Muscle layer of duodenum (tissue), 2 donors: ENCODE measurements at regions not wholly inside any gene's neighbourhood (a gene's known extent, or its start where the extent isn't known, plus 50 kb on each side); places are given as distances from the start of the nearest gene placed in this dataset.

Source experiments
- H3K27ac ChIP-seq: one replicate; pipeline ENCODE4 v1.7.0; 2013; ENCODE audit warnings: mild to moderate bottlenecking, low read length
- H3K27me3 ChIP-seq: one replicate; pipeline ENCODE4 v1.7.0; 2013; ENCODE audit warnings: low read depth, mild to moderate bottlenecking, control low read depth, low read length
- H3K36me3 ChIP-seq, 2 donors: one replicate each; pipeline ENCODE4 v1.7.0; 2013; ENCODE audit warnings: low read length in 2 of 2, control low read depth in 1 of 2, mild to moderate bottlenecking in 1 of 2; ENCODE audit not compliant: insufficient read depth in 2 of 2, control insufficient read depth in 1 of 2
- H3K4me1 ChIP-seq, 2 donors: one replicate each; pipeline ENCODE4 v1.7.0; 2013; ENCODE audit warnings: low read length in 2 of 2, mild to moderate bottlenecking in 2 of 2, control low read depth in 1 of 2, moderate library complexity in 1 of 2; ENCODE audit not compliant: insufficient read depth in 2 of 2, control insufficient read depth in 1 of 2
- H3K4me3 ChIP-seq, 2 donors: one replicate each; pipeline ENCODE4 v1.7.0; 2013; ENCODE audit warnings: low read length in 2 of 2, low read depth in 1 of 2, mild to moderate bottlenecking in 1 of 2
- H3K9me3 ChIP-seq, 2 donors: one replicate each; pipeline ENCODE4 v1.7.0; 2013; ENCODE audit warnings: low read length in 2 of 2, control low read depth in 1 of 2, mild to moderate bottlenecking in 1 of 2; ENCODE audit not compliant: control insufficient read depth in 1 of 2
- donor health status: healthy.

- H3K36me3 ChIP-seq, result no peaks in the 10 kb centered on the region
- H3K9me3 ChIP-seq, result no peaks in the 10 kb centered on the region
- H3K27ac ChIP-seq, result no peak overlapping the region
- no peaks in the 10 kb centered on the region for H3K4me1 ChIP-seq
- no peak overlapping the region for H3K4me3 ChIP-seq
- H3K27me3 ChIP-seq, result no peaks in the 10 kb centered on the region
Measured at GRCh38 chr9:115169003-115169402, 51.0 kb upstream of the TNC start.

- H3K9me3 ChIP-seq, result no peaks in the 10 kb centered on the region
- H3K4me1 ChIP-seq, result no peaks in the 10 kb centered on the region
- no peaks in the 10 kb centered on the region for H3K36me3 ChIP-seq
- no peak overlapping the region for H3K27ac ChIP-seq
- no peak overlapping the region for H3K4me3 ChIP-seq
- no peaks in the 10 kb centered on the region for H3K27me3 ChIP-seq
Measured at GRCh38 chr9:115170358-115171073, 52.6 kb upstream of the TNC start.

GRCh38 chr9:115171921-115172388, 54.0 kb upstream of the TNC start:
- Histone ChIP-seq H3K4me3 (no peak overlapping the region), H3K9me3 (no peaks in the 10 kb centered on the region), H3K27ac (no peak overlapping the region), H3K4me1 (no peaks in the 10 kb centered on the region), H3K36me3 (no peaks in the 10 kb centered on the region), H3K27me3 (no peaks in the 10 kb centered on the region)

GRCh38 chr9:115182264-115182663, 64.3 kb upstream of the TNC start:
- Histone ChIP-seq H3K27me3 (no peaks in the 10 kb centered on the region), H3K27ac (no peak overlapping the region), H3K4me3 (no peak overlapping the region), H3K9me3 (no peaks in the 10 kb centered on the region), H3K4me1 (no peaks in the 10 kb centered on the region), H3K36me3 (no peaks in the 10 kb centered on the region)

DNA sequence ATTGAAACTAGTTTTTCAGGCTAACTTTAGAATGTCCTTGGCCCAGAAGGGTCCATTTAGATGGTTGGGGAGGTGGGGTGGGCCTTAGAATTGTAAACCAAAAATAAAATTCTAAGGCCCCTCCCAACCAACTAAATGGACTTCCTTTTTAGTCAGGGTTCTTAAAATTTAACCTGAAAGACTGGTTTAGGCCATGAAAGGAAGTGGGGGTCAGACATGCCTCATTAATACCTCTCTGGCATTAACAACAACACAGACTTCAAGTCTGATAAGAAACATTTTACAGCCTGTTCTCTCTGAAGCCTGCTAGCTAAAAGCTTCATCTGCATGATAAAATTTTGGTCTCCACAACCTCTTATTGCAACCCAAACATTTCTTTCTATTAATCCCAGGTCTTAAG, 65.5 kb upstream of the TNC start:
- Histone ChIP-seq H3K27me3 (no peaks in the 10 kb centered on the region), H3K9me3 (no peaks in the 10 kb centered on the region), H3K27ac (no peak overlapping the region), H3K4me1 (no peaks in the 10 kb centered on the region), H3K4me3 (no peak overlapping the region), H3K36me3 (no peaks in the 10 kb centered on the region)

- H3K4me3 ChIP-seq, result no peak overlapping the region
- no peaks in the 10 kb centered on the region for H3K36me3 ChIP-seq
- H3K4me1 ChIP-seq, result peaks cover 0 to 7% of the 10 kb centered on the region in 2 donors
- no peaks in the 10 kb centered on the region for H3K9me3 ChIP-seq
- no peak overlapping the region for H3K27ac ChIP-seq
- H3K27me3 ChIP-seq, result no peaks in the 10 kb centered on the region
Measured at GRCh38 chr9:115189686-115190085, 71.7 kb upstream of the TNC start.

DNA sequence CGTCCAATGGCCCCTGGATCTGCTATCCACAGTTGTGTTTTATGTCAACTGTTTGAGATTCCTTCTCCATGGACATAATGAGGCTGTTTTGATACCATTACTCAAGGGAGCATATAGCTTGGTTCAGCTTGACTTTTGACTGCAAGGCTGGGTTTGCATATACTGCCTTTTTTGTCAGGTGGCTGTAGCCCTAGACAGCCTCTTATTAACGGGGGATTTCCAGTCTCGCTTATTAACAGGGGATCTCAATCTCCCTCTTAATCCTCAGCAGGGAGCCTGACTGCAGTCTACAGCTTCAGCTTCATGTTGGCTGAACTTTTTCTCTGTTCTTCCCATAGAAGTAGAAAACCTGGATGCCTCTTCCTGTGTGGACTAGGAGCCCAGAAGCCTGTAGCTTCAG, 73.7 kb upstream of the TNC start:
- H3K4me3 ChIP-seq, result no peak overlapping the region
- no peaks in the 10 kb centered on the region for H3K27me3 ChIP-seq
- no peak overlapping the region for H3K27ac ChIP-seq
- no peaks in the 10 kb centered on the region for H3K9me3 ChIP-seq
- peaks cover 0 to 7% of the 10 kb centered on the region in 2 donors for H3K4me1 ChIP-seq
- no peaks in the 10 kb centered on the region for H3K36me3 ChIP-seq

DNA sequence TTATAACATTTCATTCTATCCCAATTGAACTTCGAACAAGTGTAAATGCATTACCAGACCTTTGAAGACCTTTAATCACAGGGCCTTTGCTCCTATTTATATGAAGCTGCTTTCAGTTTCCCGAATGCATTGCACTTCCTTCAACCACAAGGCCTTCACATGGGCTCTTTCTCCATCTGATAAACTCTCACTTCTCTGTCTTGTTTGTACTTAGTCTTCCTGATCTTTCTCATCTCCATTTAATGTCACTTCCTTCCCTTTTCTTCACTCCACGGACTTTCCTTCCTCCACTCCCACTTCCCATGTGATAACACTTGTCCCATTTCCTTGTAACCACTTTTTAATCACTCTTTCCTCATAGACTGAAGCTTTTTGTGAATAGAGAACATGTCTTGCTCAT, 74.3 kb upstream of the TNC start:
- H3K4me1 ChIP-seq, result peaks cover under 1 to 12% of the 10 kb centered on the region in 2 donors
- H3K9me3 ChIP-seq, result no peaks in the 10 kb centered on the region
- H3K36me3 ChIP-seq, result no peaks in the 10 kb centered on the region
- H3K27me3 ChIP-seq, result no peaks in the 10 kb centered on the region
- H3K4me3 ChIP-seq, result no peak overlapping the region
- H3K27ac ChIP-seq, result no peak overlapping the region

GRCh38 chr9:115192835-115193525, 75.0 kb upstream of the TNC start:
- Histone ChIP-seq H3K4me1 (peaks cover 3 to 14% of the 10 kb centered on the region in 2 donors), H3K4me3 (no peak overlapping the region), H3K9me3 (no peaks in the 10 kb centered on the region), H3K27me3 (no peaks in the 10 kb centered on the region), H3K36me3 (no peaks in the 10 kb centered on the region), H3K27ac (no peak overlapping the region)

- peaks cover 3 to 14% of the 10 kb centered on the region in 2 donors for H3K4me1 ChIP-seq
- no peaks in the 10 kb centered on the region for H3K36me3 ChIP-seq
- no peaks in the 10 kb centered on the region for H3K27me3 ChIP-seq
- no peak overlapping the region for H3K4me3 ChIP-seq
- H3K9me3 ChIP-seq, result no peaks in the 10 kb centered on the region
- H3K27ac ChIP-seq, result no peak overlapping the region
Measured at GRCh38 chr9:115193777-115194176, 75.8 kb upstream of the TNC start.

DNA sequence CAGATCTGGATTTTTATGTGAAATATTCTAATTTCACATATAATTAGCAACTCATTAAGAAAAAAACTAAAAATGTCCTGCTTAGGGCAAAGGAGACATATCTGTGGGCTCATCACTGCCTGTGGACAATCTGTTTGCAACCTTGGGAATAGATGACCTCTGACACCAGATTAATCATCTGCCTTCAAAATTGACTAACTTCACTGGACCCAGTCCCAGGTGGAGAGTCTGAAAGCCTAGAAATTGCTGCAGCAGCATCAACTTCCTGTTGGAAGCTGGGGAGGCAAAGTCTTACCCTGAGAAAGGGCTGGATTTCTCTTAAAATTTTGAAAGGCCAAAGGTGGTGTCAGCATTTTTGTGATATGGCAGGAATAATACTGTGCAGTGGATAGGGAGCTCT, 76.3 kb upstream of the TNC start:
- no peak overlapping the region for H3K4me3 ChIP-seq

More for the DNA sequence above, 76.3 kb upstream of the TNC start:
- Histone ChIP-seq H3K9me3 (no peaks in the 10 kb centered on the region), H3K4me1 (peaks cover 3 to 14% of the 10 kb centered on the region in 2 donors), H3K27me3 (no peaks in the 10 kb centered on the region), H3K36me3 (no peaks in the 10 kb centered on the region), H3K27ac (no peak overlapping the region)
